ENCODE measurements at regions not wholly inside any gene's neighbourhood (a gene's known extent, or its start where the extent isn't known, plus 50 kb on each side); places are given as distances from the start of the nearest gene placed in this dataset.

DNA sequence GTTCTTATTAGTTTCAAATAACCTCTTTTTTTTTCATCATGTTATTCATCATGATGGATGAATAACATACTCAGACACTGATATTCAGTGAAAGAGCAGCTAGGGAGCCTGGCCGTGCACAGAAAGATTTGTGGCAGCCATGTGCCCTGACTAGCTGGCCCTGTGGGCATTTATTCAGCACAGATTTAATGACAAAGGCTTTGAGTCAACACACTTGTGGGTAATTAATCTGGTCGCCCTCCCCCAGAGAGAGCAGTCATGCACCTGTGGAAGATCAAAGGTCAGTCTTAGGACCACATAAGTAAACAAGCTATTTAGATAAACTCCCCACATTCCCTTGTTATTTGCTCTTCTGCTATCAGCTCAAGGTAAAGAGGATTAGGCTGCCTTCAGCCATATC lies 153.2 kb upstream of the HMCN1 start:
- no peaks in the 10 kb centered on the region for H3K27me3 ChIP-seq
- H3K4me2 ChIP-seq: no peak overlapping the region
- no peaks in the 10 kb centered on the region for H3K79me2 ChIP-seq
- WGBS (ENCODE audit: low lambda C conversion rate, missing lambda C conversion rate): 85% methylated on average over 2 of the region's 2 CpGs
- no peak overlapping the region for H3K4me3 ChIP-seq
- H3K36me3 ChIP-seq (replicated peaks; ENCODE audit: insufficient read depth, low read depth): no peaks in the 10 kb centered on the region
- no peaks in the 10 kb centered on the region for H4K20me1 ChIP-seq (ENCODE audit: insufficient read depth, poor library complexity, severe bottlenecking)
- no peak overlapping the region for H3K27ac ChIP-seq
- H3K9me3 ChIP-seq (ENCODE audit: low read depth): peaks cover 16% of the 10 kb centered on the region
- no peak for TF ChIP-seq EZH2 (IDR thresholded peaks at IDR 0.05; ENCODE audit: borderline replicate concordance)
- TF ChIP-seq EZH2phosphoT487 (IDR thresholded peaks at IDR 0.05; ENCODE audit: low read depth, severe bottlenecking, unreplicated experiment): no peak
- no peak for TF ChIP-seq CTCF (IDR thresholded peaks at IDR 0.05; ENCODE audit: poor library complexity)
- H3K4me1 ChIP-seq (ENCODE audit: insufficient read depth): no peaks in the 10 kb centered on the region
- no peak overlapping the region for H2AFZ ChIP-seq
- no peaks in the 10 kb centered on the region for H3K9me2 ChIP-seq (replicated peaks; ENCODE audit: insufficient read depth)
- DNase-seq (ENCODE audit: low spot score): no peak

GRCh38 chr1:185578293-185578692 lies 155.9 kb upstream of the HMCN1 start:
- no peaks in the 10 kb centered on the region for H3K27me3 ChIP-seq
- TF ChIP-seq EZH2 (IDR thresholded peaks at IDR 0.05; ENCODE audit: borderline replicate concordance): no peak
- no peak for TF ChIP-seq EZH2phosphoT487 (IDR thresholded peaks at IDR 0.05; ENCODE audit: low read depth, severe bottlenecking, unreplicated experiment)
- H3K79me2 ChIP-seq: no peaks in the 10 kb centered on the region
- peaks cover 4% of the 10 kb centered on the region for H3K4me1 ChIP-seq (ENCODE audit: insufficient read depth)
- H3K4me2 ChIP-seq: no peak overlapping the region
- no peak overlapping the region for H3K4me3 ChIP-seq
- peaks cover 8% of the 10 kb centered on the region for H3K9me3 ChIP-seq (ENCODE audit: low read depth)
- no peaks in the 10 kb centered on the region for H3K36me3 ChIP-seq (replicated peaks; ENCODE audit: insufficient read depth, low read depth)
- DNase-seq (ENCODE audit: low spot score): no peak
- no peaks in the 10 kb centered on the region for H3K9me2 ChIP-seq (replicated peaks; ENCODE audit: insufficient read depth)
- no peaks in the 10 kb centered on the region for H4K20me1 ChIP-seq (ENCODE audit: insufficient read depth, poor library complexity, severe bottlenecking)
- H3K27ac ChIP-seq: no peak overlapping the region
- 86% methylated on average over 3 of the region's 3 CpGs for WGBS (ENCODE audit: low lambda C conversion rate, missing lambda C conversion rate)
- H2AFZ ChIP-seq: no peak overlapping the region

- no peak for DNase-seq (ENCODE audit: low spot score)
- H3K4me3 ChIP-seq: no peak overlapping the region
- 94% methylated on average over 4 of the region's 4 CpGs for WGBS (ENCODE audit: low lambda C conversion rate, missing lambda C conversion rate)
- H3K4me1 ChIP-seq (ENCODE audit: insufficient read depth): peaks cover 4% of the 10 kb centered on the region
- no peak overlapping the region for H3K4me2 ChIP-seq
- TF ChIP-seq CTCF (IDR thresholded peaks at IDR 0.05; ENCODE audit: poor library complexity) (no peak), EZH2phosphoT487 (IDR thresholded peaks at IDR 0.05; ENCODE audit: low read depth, severe bottlenecking, unreplicated experiment) (no peak), EZH2 (IDR thresholded peaks at IDR 0.05; ENCODE audit: borderline replicate concordance) (no peak)
- H3K27me3 ChIP-seq: no peaks in the 10 kb centered on the region
- no peaks in the 10 kb centered on the region for H3K9me3 ChIP-seq (ENCODE audit: low read depth)
- no peaks in the 10 kb centered on the region for H3K9me2 ChIP-seq (replicated peaks; ENCODE audit: insufficient read depth)
- no peaks in the 10 kb centered on the region for H4K20me1 ChIP-seq (ENCODE audit: insufficient read depth, poor library complexity, severe bottlenecking)
- H3K79me2 ChIP-seq: no peaks in the 10 kb centered on the region
- H3K36me3 ChIP-seq (replicated peaks; ENCODE audit: insufficient read depth, low read depth): no peaks in the 10 kb centered on the region
- H3K27ac ChIP-seq: no peak overlapping the region
- H2AFZ ChIP-seq: no peak overlapping the region
Measured at GRCh38 chr1:185574139-185574875, 159.9 kb upstream of the HMCN1 start.

DNA sequence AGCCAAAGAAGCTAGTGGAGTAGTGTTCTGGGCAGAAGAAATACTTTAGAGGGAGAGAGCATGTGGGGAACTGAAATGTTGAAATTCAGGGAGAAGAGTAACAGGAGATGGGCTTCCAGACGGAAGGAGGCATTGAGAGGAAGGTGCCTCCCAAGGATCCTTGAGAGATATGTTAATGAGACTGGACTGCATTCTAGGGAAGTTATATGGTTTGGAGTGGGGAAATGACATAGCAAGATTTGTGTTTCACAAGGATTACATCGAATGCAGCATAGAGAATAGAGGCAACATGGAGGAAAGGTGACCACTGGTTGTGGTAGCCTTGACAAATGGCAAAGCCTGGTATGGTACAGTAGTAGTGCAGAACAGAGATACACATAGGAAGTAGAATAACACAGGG lies 160.5 kb upstream of the HMCN1 start:
- H3K36me3 ChIP-seq (replicated peaks; ENCODE audit: insufficient read depth, low read depth): no peaks in the 10 kb centered on the region
- TF ChIP-seq EZH2 (IDR thresholded peaks at IDR 0.05; ENCODE audit: borderline replicate concordance) (no peak), EZH2phosphoT487 (IDR thresholded peaks at IDR 0.05; ENCODE audit: low read depth, severe bottlenecking, unreplicated experiment) (no peak), CTCF (IDR thresholded peaks at IDR 0.05; ENCODE audit: poor library complexity) (no peak)
- no peaks in the 10 kb centered on the region for H3K27me3 ChIP-seq
- WGBS (ENCODE audit: low lambda C conversion rate, missing lambda C conversion rate): 70% methylated on average over 2 of the region's 2 CpGs
- H3K4me3 ChIP-seq: no peak overlapping the region
- no peaks in the 10 kb centered on the region for H3K9me3 ChIP-seq (ENCODE audit: low read depth)
- no peaks in the 10 kb centered on the region for H3K9me2 ChIP-seq (replicated peaks; ENCODE audit: insufficient read depth)
- H3K27ac ChIP-seq: no peak overlapping the region
- H3K4me2 ChIP-seq: no peak overlapping the region
- no peaks in the 10 kb centered on the region for H4K20me1 ChIP-seq (ENCODE audit: insufficient read depth, poor library complexity, severe bottlenecking)
- no peak overlapping the region for H2AFZ ChIP-seq
- H3K79me2 ChIP-seq: no peaks in the 10 kb centered on the region
- DNase-seq (ENCODE audit: low spot score): no peak
- peaks cover 4% of the 10 kb centered on the region for H3K4me1 ChIP-seq (ENCODE audit: insufficient read depth)

All from hepatocyte (in vitro differentiated cells).